ENCODE measurements at regions not wholly inside any gene's neighbourhood (a gene's known extent, or its start where the extent isn't known, plus 50 kb on each side); places are given as distances from the start of the nearest gene placed in this dataset.

- peak; percentile 6 for DNase-seq
Measured at GRCh38 chr4:167290678-167291077, 56.4 kb upstream of the SPOCK3 start.

- DNase-seq, result no peak
Measured at GRCh38 chr4:167308876-167309275, 74.6 kb upstream of the SPOCK3 start.

GRCh38 chr4:167321299-167321698 lies 87.0 kb upstream of the SPOCK3 start:
- no peak for DNase-seq

- DNase-seq, result no peak
Measured at GRCh38 chr4:167339781-167340180, 105.5 kb upstream of the SPOCK3 start.

- DNase-seq, result no peak
Measured at GRCh38 chr4:167359711-167360110, 125.4 kb upstream of the SPOCK3 start.

GRCh38 chr4:167379076-167379835 lies 145.0 kb upstream of the SPOCK3 start:
- no peak for DNase-seq

GRCh38 chr4:167380964-167381363 lies 146.7 kb upstream of the SPOCK3 start:
- no peak for DNase-seq

- no peak for DNase-seq
Measured at GRCh38 chr4:167383291-167383690, 149.0 kb upstream of the SPOCK3 start.

GRCh38 chr4:167397586-167397985 lies 163.3 kb upstream of the SPOCK3 start:
- DNase-seq, result no peak

- no peak for DNase-seq
Measured at GRCh38 chr4:167399201-167399600, 164.9 kb upstream of the SPOCK3 start.

- no peak for DNase-seq
Measured at GRCh38 chr4:167406181-167406580, 171.9 kb upstream of the SPOCK3 start.

- DNase-seq, result no peak
Measured at GRCh38 chr4:167415461-167415860, 181.2 kb upstream of the SPOCK3 start.

GRCh38 chr4:167419468-167420140 lies 185.3 kb upstream of the SPOCK3 start:
- DNase-seq, result no peak

- DNase-seq, result no peak
Measured at GRCh38 chr4:167421201-167421600, 186.9 kb upstream of the SPOCK3 start.

GRCh38 chr4:167424341-167425256 lies 190.3 kb upstream of the SPOCK3 start:
- no peak for DNase-seq

GRCh38 chr4:167428156-167428555 lies 193.9 kb upstream of the SPOCK3 start:
- DNase-seq, result no peak

- no peak for DNase-seq
Measured at GRCh38 chr4:167431371-167431770, 197.1 kb upstream of the SPOCK3 start.

GRCh38 chr4:167435786-167436185 lies 201.5 kb upstream of the SPOCK3 start:
- DNase-seq, result no peak

- no peak for DNase-seq
Measured at GRCh38 chr4:167443841-167444240, 209.5 kb upstream of the SPOCK3 start.

GRCh38 chr4:167452922-167453430 lies 218.7 kb upstream of the SPOCK3 start:
- no peak for DNase-seq

- no peak for DNase-seq
Measured at GRCh38 chr4:167456619-167457018, 222.3 kb upstream of the SPOCK3 start.

- no peak for DNase-seq
Measured at GRCh38 chr4:167469436-167469835, 235.1 kb upstream of the SPOCK3 start.

- no peak for DNase-seq
Measured at GRCh38 chr4:167475951-167476350, 241.7 kb upstream of the SPOCK3 start.

All from NCI-H1092 treated with DMSO at 0.1 percent for 48 hours (cell line).